Trophoblast cell (in vitro differentiated cells and primary cell): ENCODE measurements at regions not wholly inside any gene's neighbourhood (a gene's known extent, or its start where the extent isn't known, plus 50 kb on each side); places are given as distances from the start of the nearest gene placed in this dataset.

Experiments
- DNase-seq, 2 donors: peaks; one replicate each; pipeline ENCODE4 v3.0.0-alpha.2; 2016
- H2AFZ ChIP-seq: 2 replicates; pipeline ENCODE4 v1.6.1; 2013; ENCODE audit warnings: low read length, moderate library complexity, mild to moderate bottlenecking; ENCODE audit not compliant: insufficient read depth, poor library complexity
- H2AK5ac ChIP-seq: 2 replicates; pipeline ENCODE4 v1.6.1; 2013; ENCODE audit warnings: mild to moderate bottlenecking, low read length
- H2BK120ac ChIP-seq: 2 replicates; pipeline ENCODE4 v1.6.1; 2013; ENCODE audit warnings: low read length, mild to moderate bottlenecking, moderate library complexity; ENCODE audit not compliant: insufficient read depth, poor library complexity
- H2BK12ac ChIP-seq: 2 replicates; pipeline ENCODE4 v1.6.1; 2013; ENCODE audit warnings: mild to moderate bottlenecking, low read length, moderate library complexity
- H2BK5ac ChIP-seq: 2 replicates; pipeline ENCODE4 v1.6.1; 2013; ENCODE audit warnings: low read length, low read depth, moderate library complexity, mild to moderate bottlenecking; ENCODE audit not compliant: poor library complexity
- H3K14ac ChIP-seq: 2 replicates; pipeline ENCODE4 v1.6.1; 2013; ENCODE audit warnings: mild to moderate bottlenecking, low read length
- H3K18ac ChIP-seq: 2 replicates; pipeline ENCODE4 v1.6.1; 2013; ENCODE audit warnings: mild to moderate bottlenecking, low read length
- H3K23ac ChIP-seq: 2 replicates; pipeline ENCODE4 v1.6.1; 2013; ENCODE audit warnings: low read length
- H3K27ac ChIP-seq: 2 replicates; pipeline ENCODE4 v1.5.1; 2013; ENCODE audit warnings: low read depth, mild to moderate bottlenecking, inconsistent platforms, low read length, moderate library complexity
- H3K27me3 ChIP-seq: 2 replicates; pipeline ENCODE4 v1.6.1; 2013; ENCODE audit warnings: inconsistent platforms, mild to moderate bottlenecking, low read length, moderate library complexity; ENCODE audit not compliant: insufficient read depth
- H3K36me3 ChIP-seq, 2 experiments: 1 replicate in 1 of 2; 2 replicates in 1 of 2; pipeline ENCODE4 v1.6.1; 2013; ENCODE audit warnings: low read length in 2 of 2, mild to moderate bottlenecking in 2 of 2, moderate library complexity in 1 of 2; ENCODE audit not compliant: insufficient read depth in 2 of 2, control insufficient read depth in 1 of 2
- H3K4ac ChIP-seq: 2 replicates; pipeline ENCODE4 v1.6.1; 2013; ENCODE audit warnings: low read depth, mild to moderate bottlenecking, low read length, moderate library complexity
- H3K4me1 ChIP-seq, 2 experiments: 1 replicate in 1 of 2; 2 replicates in 1 of 2; pipeline ENCODE4 v1.6.1; 2013; ENCODE audit warnings: low read length in 2 of 2, mild to moderate bottlenecking in 2 of 2, moderate library complexity in 1 of 2; ENCODE audit not compliant: insufficient read depth in 2 of 2, control insufficient read depth in 1 of 2
- H3K4me2 ChIP-seq: 2 replicates; pipeline ENCODE4 v1.6.1; 2013; ENCODE audit warnings: inconsistent platforms, mild to moderate bottlenecking, low read length, moderate library complexity
- H3K4me3 ChIP-seq: 2 replicates; pipeline ENCODE4 v1.5.1; 2013; ENCODE audit warnings: mild to moderate bottlenecking, low read depth, low read length, inconsistent platforms
- H3K79me1 ChIP-seq: one replicate; pipeline ENCODE4 v1.6.1; 2013; ENCODE audit warnings: low read length
- H3K79me2 ChIP-seq: 2 replicates; pipeline ENCODE4 v1.6.1; 2013; ENCODE audit warnings: low read length, mild to moderate bottlenecking; ENCODE audit not compliant: control insufficient read depth, insufficient read depth, poor library complexity
- H3K9ac ChIP-seq: 2 replicates; pipeline ENCODE4 v1.6.1; 2013; ENCODE audit warnings: mild to moderate bottlenecking, low read length
- H3K9me3 ChIP-seq: 2 replicates; pipeline ENCODE4 v1.6.1; 2013; ENCODE audit warnings: low read depth, mild to moderate bottlenecking, control low read depth, inconsistent platforms, low read length; ENCODE audit not compliant: insufficient read depth
- H4K12ac ChIP-seq: 2 replicates; pipeline ENCODE4 v1.6.1; 2013; ENCODE audit warnings: low read depth, mild to moderate bottlenecking, low read length, moderate library complexity
- H4K8ac ChIP-seq: 2 replicates; pipeline ENCODE4 v1.6.1; 2013; ENCODE audit warnings: low read depth, mild to moderate bottlenecking, low read length, moderate library complexity
- H4K91ac ChIP-seq: one replicate; pipeline ENCODE4 v1.6.1; 2013; ENCODE audit warnings: low read depth, mild to moderate bottlenecking, low read length, moderate library complexity
- WGBS: extraction: QIAGEN DNeasy Blood & Tissue Kit; methylation state at CpG from one replicate; pipeline ENCODE4 v1.1.7; 2013; ENCODE audit warnings: missing lambda C conversion rate; ENCODE audit not compliant: insufficient read length, insufficient coverage; ENCODE audit errors: extremely low coverage; 5-methylcytosine and 5-hydroxymethylcytosine counted together

- no peaks in the 10 kb centered on the region for H3K4me1 ChIP-seq
- WGBS, result no CpG with 5 or more reads among the region's 4 CpGs
- no peak overlapping the region for H3K14ac ChIP-seq
Observed at GRCh38 chr22:22390989-22391388, 117.6 kb downstream of the ZNF280B start.

GRCh38 chr22:22391543-22391942, 117.0 kb downstream of the ZNF280B start:
- Histone ChIP-seq H2AK5ac (no peak overlapping the region), H4K12ac (no peak overlapping the region), H2AFZ (no peak overlapping the region), H4K91ac (no peak overlapping the region), H3K27me3 (no peaks in the 10 kb centered on the region), H2BK120ac (no peak overlapping the region), H2BK5ac (no peak overlapping the region), H2BK12ac (no peak overlapping the region), H3K79me1 (no peaks in the 10 kb centered on the region), H3K4me3 (no peak overlapping the region), H3K23ac (no peak overlapping the region), H3K4me1 (peaks cover 0 to under 1% of the 10 kb centered on the region in 2 experiments), H3K18ac (no peak overlapping the region), H3K27ac (no peak overlapping the region), H3K9me3 (peaks cover 4% of the 10 kb centered on the region), H4K8ac (no peak overlapping the region), H3K79me2 (no peaks in the 10 kb centered on the region), H3K4me2 (no peak overlapping the region), H3K4ac (no peak overlapping the region), H3K36me3 (no peaks in the 10 kb centered on the region), H3K14ac (no peak overlapping the region), H3K9ac (no peak overlapping the region)
- DNase-seq, result no peak

More at GRCh38 chr22:22390989-22391388, 117.6 kb downstream of the ZNF280B start:
- no peaks in the 10 kb centered on the region for H3K79me1 ChIP-seq
- no peak overlapping the region for H3K4me3 ChIP-seq
- no peak overlapping the region for H2AK5ac ChIP-seq
- no peak overlapping the region for H3K23ac ChIP-seq
- H3K27me3 ChIP-seq, result no peaks in the 10 kb centered on the region
- no peak overlapping the region for H3K27ac ChIP-seq
- H3K4ac ChIP-seq, result no peak overlapping the region
- DNase-seq, result no peak
- no peak overlapping the region for H3K9ac ChIP-seq
- H2BK120ac ChIP-seq, result no peak overlapping the region
- H2AFZ ChIP-seq, result no peak overlapping the region
- no peak overlapping the region for H2BK5ac ChIP-seq
- no peak overlapping the region for H4K91ac ChIP-seq
- no peak overlapping the region for H4K8ac ChIP-seq
- no peak overlapping the region for H3K4me2 ChIP-seq
- H3K9me3 ChIP-seq, result peaks cover 4% of the 10 kb centered on the region
- H3K18ac ChIP-seq, result no peak overlapping the region
- H3K79me2 ChIP-seq, result no peaks in the 10 kb centered on the region
- no peaks in the 10 kb centered on the region for H3K36me3 ChIP-seq
- no peak overlapping the region for H4K12ac ChIP-seq
- H2BK12ac ChIP-seq, result no peak overlapping the region

GRCh38 chr22:22392131-22392530, 116.4 kb downstream of the ZNF280B start:
- Histone ChIP-seq H3K4me3 (no peak overlapping the region), H3K4me1 (peaks cover 5 to 6% of the 10 kb centered on the region in 2 experiments), H2BK12ac (no peak overlapping the region), H3K27ac (no peak overlapping the region), H4K91ac (no peak overlapping the region), H3K36me3 (no peaks in the 10 kb centered on the region), H3K4me2 (no peak overlapping the region), H3K4ac (no peak overlapping the region), H3K9me3 (peaks cover 4% of the 10 kb centered on the region), H3K79me2 (no peaks in the 10 kb centered on the region), H3K27me3 (no peaks in the 10 kb centered on the region), H3K23ac (no peak overlapping the region), H3K79me1 (peaks cover 2% of the 10 kb centered on the region), H4K8ac (no peak overlapping the region), H4K12ac (no peak overlapping the region), H2AFZ (no peak overlapping the region), H3K14ac (no peak overlapping the region), H2BK5ac (no peak overlapping the region), H3K9ac (no peak overlapping the region), H3K18ac (no peak overlapping the region), H2BK120ac (no peak overlapping the region), H2AK5ac (no peak overlapping the region)
- no peak for DNase-seq
- WGBS, result no CpG with 5 or more reads among the region's 4 CpGs

- H3K9me3 ChIP-seq, result peaks cover 5% of the 10 kb centered on the region
- no peak overlapping the region for H3K4me3 ChIP-seq
- H3K79me2 ChIP-seq, result peaks cover 3% of the 10 kb centered on the region
- no peak for DNase-seq
- H3K14ac ChIP-seq, result no peak overlapping the region
- no peak overlapping the region for H2AK5ac ChIP-seq
- H3K27ac ChIP-seq, result no peak overlapping the region
- WGBS, result no CpG with 5 or more reads among the region's 1 CpG
- no peak overlapping the region for H4K8ac ChIP-seq
- H2BK12ac ChIP-seq, result no peak overlapping the region
- no peak overlapping the region for H3K23ac ChIP-seq
- H3K4me1 ChIP-seq, result peaks cover 12 to 15% of the 10 kb centered on the region in 2 experiments
- H3K18ac ChIP-seq, result no peak overlapping the region
- H4K91ac ChIP-seq, result no peak overlapping the region
- no peaks in the 10 kb centered on the region for H3K36me3 ChIP-seq
- no peak overlapping the region for H4K12ac ChIP-seq
- H3K9ac ChIP-seq, result no peak overlapping the region
- H2AFZ ChIP-seq, result no peak overlapping the region
- no peak overlapping the region for H2BK5ac ChIP-seq
- no peak overlapping the region for H3K4me2 ChIP-seq
- H3K79me1 ChIP-seq, result peaks cover 9% of the 10 kb centered on the region
- no peak overlapping the region for H2BK120ac ChIP-seq
- H3K27me3 ChIP-seq, result no peaks in the 10 kb centered on the region
- no peak overlapping the region for H3K4ac ChIP-seq
Observed at GRCh38 chr22:22394591-22394990, 114.0 kb downstream of the ZNF280B start.
